ENCODE measurements at regions not wholly inside any gene's neighbourhood (a gene's known extent, or its start where the extent isn't known, plus 50 kb on each side); places are given as distances from the start of the nearest gene placed in this dataset.

DNA sequence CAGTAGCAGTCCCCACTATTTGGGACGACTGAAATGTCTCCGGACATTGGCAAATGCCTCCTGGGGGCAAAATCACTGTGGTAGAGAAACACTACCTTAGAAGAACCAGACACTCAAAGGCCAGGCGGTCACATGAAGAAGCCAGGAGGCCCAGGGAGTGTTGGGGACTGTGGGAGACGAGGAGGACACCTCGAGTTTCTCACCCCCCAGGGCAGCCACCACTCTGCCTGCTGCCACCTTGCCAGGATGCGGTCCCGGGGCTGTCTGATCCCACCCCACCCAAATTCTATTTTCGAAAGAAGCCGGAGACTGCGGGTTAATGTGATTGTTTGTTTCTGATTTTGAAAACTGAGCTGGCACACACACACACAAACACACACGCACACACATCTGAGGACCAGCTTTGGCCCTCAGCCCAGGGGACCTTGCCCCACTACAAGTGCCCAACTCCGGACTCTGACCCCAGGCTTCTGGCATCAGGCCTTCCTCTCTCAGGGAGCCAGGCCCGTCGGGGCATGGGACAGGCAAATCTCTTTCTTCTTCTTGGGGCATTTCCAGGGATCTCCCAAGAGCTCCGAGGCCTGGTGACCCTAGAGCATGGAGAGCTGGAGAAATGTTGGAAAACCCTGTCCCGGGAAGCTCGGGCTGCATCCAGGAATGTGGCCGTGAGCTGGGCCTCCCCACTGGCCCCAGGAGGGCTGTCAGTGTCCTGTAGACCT, 187.5 kb upstream of the PMEPA1 start:
- peaks cover 20% of the 10 kb centered on the region for H3K4me1 Mint-ChIP-seq (ENCODE audit: low read depth)
- DNase-seq (ENCODE audit: low spot score) = no peak
- H3K36me3 Mint-ChIP-seq (ENCODE audit: low read depth) = no peaks in the 10 kb centered on the region
- no peak overlapping the region for H3K4me3 Mint-ChIP-seq (ENCODE audit: unreplicated experiment)
- no peaks in the 10 kb centered on the region for H3K9me3 Mint-ChIP-seq (ENCODE audit: low read depth)
- no peak overlapping the region for H3K27ac Mint-ChIP-seq (ENCODE audit: unreplicated experiment)
- peaks cover 10% of the 10 kb centered on the region for H3K27me3 Mint-ChIP-seq (ENCODE audit: low read depth)
- TF ChIP-seq, protein P1, sequence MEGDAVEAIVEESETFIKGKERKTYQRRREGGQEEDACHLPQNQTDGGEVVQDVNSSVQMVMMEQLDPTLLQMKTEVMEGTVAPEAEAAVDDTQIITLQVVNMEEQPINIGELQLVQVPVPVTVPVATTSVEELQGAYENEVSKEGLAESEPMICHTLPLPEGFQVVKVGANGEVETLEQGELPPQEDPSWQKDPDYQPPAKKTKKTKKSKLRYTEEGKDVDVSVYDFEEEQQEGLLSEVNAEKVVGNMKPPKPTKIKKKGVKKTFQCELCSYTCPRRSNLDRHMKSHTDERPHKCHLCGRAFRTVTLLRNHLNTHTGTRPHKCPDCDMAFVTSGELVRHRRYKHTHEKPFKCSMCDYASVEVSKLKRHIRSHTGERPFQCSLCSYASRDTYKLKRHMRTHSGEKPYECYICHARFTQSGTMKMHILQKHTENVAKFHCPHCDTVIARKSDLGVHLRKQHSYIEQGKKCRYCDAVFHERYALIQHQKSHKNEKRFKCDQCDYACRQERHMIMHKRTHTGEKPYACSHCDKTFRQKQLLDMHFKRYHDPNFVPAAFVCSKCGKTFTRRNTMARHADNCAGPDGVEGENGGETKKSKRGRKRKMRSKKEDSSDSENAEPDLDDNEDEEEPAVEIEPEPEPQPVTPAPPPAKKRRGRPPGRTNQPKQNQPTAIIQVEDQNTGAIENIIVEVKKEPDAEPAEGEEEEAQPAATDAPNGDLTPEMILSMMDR (IDR thresholded peaks at IDR 0.05) = no peak

- Mint-ChIP-seq H3K27me3 (ENCODE audit: low read depth) (peaks cover 13% of the 10 kb centered on the region), H3K4me3 (ENCODE audit: unreplicated experiment) (no peak overlapping the region), H3K27ac (ENCODE audit: unreplicated experiment) (no peak overlapping the region), H3K36me3 (ENCODE audit: low read depth) (no peaks in the 10 kb centered on the region), H3K4me1 (ENCODE audit: low read depth) (peaks cover 16% of the 10 kb centered on the region), H3K9me3 (ENCODE audit: low read depth) (no peaks in the 10 kb centered on the region)
- no peak for DNase-seq (ENCODE audit: low spot score)
- TF ChIP-seq, protein P1 (IDR thresholded peaks at IDR 0.05) = no peak
Observed at GRCh38 chr20:57896563-57896962, 186.7 kb upstream of the PMEPA1 start.

GRCh38 chr20:57896017-57896416, 186.2 kb upstream of the PMEPA1 start:
- no peaks in the 10 kb centered on the region for H3K9me3 Mint-ChIP-seq (ENCODE audit: low read depth)
- no peaks in the 10 kb centered on the region for H3K36me3 Mint-ChIP-seq (ENCODE audit: low read depth)
- no peak overlapping the region for H3K4me3 Mint-ChIP-seq (ENCODE audit: unreplicated experiment)
- DNase-seq (ENCODE audit: low spot score) = no peak
- no peak overlapping the region for H3K27ac Mint-ChIP-seq (ENCODE audit: unreplicated experiment)
- TF ChIP-seq, protein P1 (IDR thresholded peaks at IDR 0.05) = no peak
- peaks cover 13% of the 10 kb centered on the region for H3K27me3 Mint-ChIP-seq (ENCODE audit: low read depth)
- H3K4me1 Mint-ChIP-seq (ENCODE audit: low read depth) = peaks cover 16% of the 10 kb centered on the region

- no peak overlapping the region for H3K27ac Mint-ChIP-seq (ENCODE audit: unreplicated experiment)
- TF ChIP-seq, protein P1 (IDR thresholded peaks at IDR 0.05) = no peak
- H3K4me3 Mint-ChIP-seq (ENCODE audit: unreplicated experiment) = no peak overlapping the region
- H3K9me3 Mint-ChIP-seq (ENCODE audit: low read depth) = no peaks in the 10 kb centered on the region
- H3K36me3 Mint-ChIP-seq (ENCODE audit: low read depth) = no peaks in the 10 kb centered on the region
- DNase-seq (ENCODE audit: low spot score) = no peak
- peaks cover 12% of the 10 kb centered on the region for H3K4me1 Mint-ChIP-seq (ENCODE audit: low read depth)
- H3K27me3 Mint-ChIP-seq (ENCODE audit: low read depth) = peaks cover 15% of the 10 kb centered on the region
Observed at GRCh38 chr20:57895161-57895855, 185.5 kb upstream of the PMEPA1 start.

DNA sequence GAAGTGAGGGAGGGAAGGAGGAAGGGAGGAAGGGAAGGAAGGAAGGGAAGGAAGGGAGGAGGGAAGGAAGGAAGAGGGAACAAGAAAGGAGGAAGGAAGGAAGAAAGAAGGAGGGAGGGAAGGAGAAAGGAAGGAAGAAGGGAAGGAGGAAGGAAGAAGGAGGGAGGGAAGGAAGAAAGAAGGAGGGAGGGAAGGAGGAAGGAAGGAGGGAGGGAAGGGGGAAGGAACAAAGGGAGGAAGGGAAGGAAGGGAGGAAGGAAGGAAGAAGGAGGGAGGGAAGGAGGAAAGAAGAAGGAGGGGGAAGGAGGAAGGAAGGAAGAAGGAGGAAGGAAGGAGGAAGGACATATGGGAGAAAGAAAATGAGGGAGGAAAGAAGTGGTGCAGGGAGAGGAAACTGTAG, 184.7 kb upstream of the PMEPA1 start:
- no peaks in the 10 kb centered on the region for H3K36me3 Mint-ChIP-seq (ENCODE audit: low read depth)
- H3K4me3 Mint-ChIP-seq (ENCODE audit: unreplicated experiment) = no peak overlapping the region
- peaks cover 4% of the 10 kb centered on the region for H3K4me1 Mint-ChIP-seq (ENCODE audit: low read depth)
- DNase-seq (ENCODE audit: low spot score) = no peak
- H3K27ac Mint-ChIP-seq (ENCODE audit: unreplicated experiment) = no peak overlapping the region
- TF ChIP-seq, protein P1 (IDR thresholded peaks at IDR 0.05) = no peak
- no peaks in the 10 kb centered on the region for H3K9me3 Mint-ChIP-seq (ENCODE audit: low read depth)
- peaks cover 15% of the 10 kb centered on the region for H3K27me3 Mint-ChIP-seq (ENCODE audit: low read depth)

All from chondrocyte (in vitro differentiated cells).